ENCODE measurements at regions not wholly inside any gene's neighbourhood (a gene's known extent, or its start where the extent isn't known, plus 50 kb on each side); places are given as distances from the start of the nearest gene placed in this dataset.
"Not testable (repeated sequence)": the region's sequence is repeated elsewhere in the genome, so short reads cannot be mapped to it uniquely, and the experiment has no call there.

- DNase-seq (ENCODE audit: low read depth), result no peak
- in situ Hi-C loops (cut with HindIII; ENCODE audit: low sequenced_read_pairs), result no loop called here
- no peak for TF ChIP-seq CTCF (IDR thresholded peaks at IDR 0.05; ENCODE audit: low read depth, low read length, missing control alignments)
- H3K4me3 ChIP-seq (ENCODE audit: low read depth, low read length), result no peak overlapping the region
Observed at GRCh38 chr11:25453471-25453870, 878.5 kb upstream of the ANO3 start.

GRCh38 chr11:25456211-25456610, 875.7 kb upstream of the ANO3 start:
- in situ Hi-C loops (cut with HindIII; ENCODE audit: low sequenced_read_pairs), result no loop called here
- TF ChIP-seq CTCF (IDR thresholded peaks at IDR 0.05; ENCODE audit: low read depth, low read length, missing control alignments), result no peak
- DNase-seq (ENCODE audit: low read depth), result no peak
- H3K4me3 ChIP-seq (ENCODE audit: low read depth, low read length), result no peak overlapping the region

GRCh38 chr11:25483915-25484635, 847.9 kb upstream of the ANO3 start:
- no peak for DNase-seq (ENCODE audit: low read depth)
- no peak overlapping the region for H3K4me3 ChIP-seq (ENCODE audit: low read depth, low read length)
- TF ChIP-seq CTCF (IDR thresholded peaks at IDR 0.05; ENCODE audit: low read depth, low read length, missing control alignments), result no peak
- in situ Hi-C loops (cut with HindIII; ENCODE audit: low sequenced_read_pairs), result no loop called here

GRCh38 chr11:25485315-25485714, 846.6 kb upstream of the ANO3 start:
- in situ Hi-C loops (cut with HindIII; ENCODE audit: low sequenced_read_pairs), result no loop called here
- DNase-seq (ENCODE audit: low read depth), result no peak
- no peak for TF ChIP-seq CTCF (IDR thresholded peaks at IDR 0.05; ENCODE audit: low read depth, low read length, missing control alignments)
- no peak overlapping the region for H3K4me3 ChIP-seq (ENCODE audit: low read depth, low read length)

- in situ Hi-C loops (cut with HindIII; ENCODE audit: low sequenced_read_pairs); DNase-seq (ENCODE audit: low read depth); H3K4me3 ChIP-seq (ENCODE audit: low read depth, low read length): not testable (repeated sequence)
Observed at GRCh38 chr11:25486338-25486737, 845.6 kb upstream of the ANO3 start.

GRCh38 chr11:25488176-25488575, 843.8 kb upstream of the ANO3 start:
- in situ Hi-C loops (cut with HindIII; ENCODE audit: low sequenced_read_pairs); DNase-seq (ENCODE audit: low read depth); H3K4me3 ChIP-seq (ENCODE audit: low read depth, low read length): not testable (repeated sequence)

GRCh38 chr11:25501426-25501825, 830.5 kb upstream of the ANO3 start:
- DNase-seq (ENCODE audit: low read depth); in situ Hi-C loops (cut with HindIII; ENCODE audit: low sequenced_read_pairs); H3K4me3 ChIP-seq (ENCODE audit: low read depth, low read length): not testable (repeated sequence)

GRCh38 chr11:25515576-25515975, 816.4 kb upstream of the ANO3 start:
- no peak overlapping the region for H3K4me3 ChIP-seq (ENCODE audit: low read depth, low read length)
- in situ Hi-C loops (cut with HindIII; ENCODE audit: low sequenced_read_pairs), result no loop called here
- DNase-seq (ENCODE audit: low read depth), result no peak
- no peak for TF ChIP-seq CTCF (IDR thresholded peaks at IDR 0.05; ENCODE audit: low read depth, low read length, missing control alignments)
